DND-41 (cell line): ENCODE measurements at regions not wholly inside any gene's neighbourhood (a gene's known extent, or its start where the extent isn't known, plus 50 kb on each side); places are given as distances from the start of the nearest gene placed in this dataset.
"Not testable (repeated sequence)": the region's sequence is repeated elsewhere in the genome, so short reads cannot be mapped to it uniquely, and the experiment has no call there.

Experiments
- ATAC-seq: fragments of 200-7000 bp; cut with Tn5 transposase; 3 replicates; pipeline ENCODE4 v1.9.1; 2021; ENCODE audit warnings: low read depth; ENCODE audit not compliant: insufficient read depth
- DNase-seq: peaks from one replicate; pipeline ENCODE4 v3.0.0-alpha.2; 2020
- H2AFZ ChIP-seq: 2 replicates; pipeline ENCODE4 v1.6.0; 2012; ENCODE audit warnings: low read depth, low read length
- H3K27ac ChIP-seq: 2 replicates; pipeline ENCODE4 v1.5.1; 2012; ENCODE audit warnings: low read length, inconsistent platforms
- H3K27me3 ChIP-seq: fragments of 200-600 bp; sonication (generic); 2 replicates; pipeline ENCODE4 v1.6.0; 2012; ENCODE audit warnings: low read length, mild to moderate bottlenecking, inconsistent platforms; ENCODE audit not compliant: insufficient read depth, poor library complexity
- H3K36me3 ChIP-seq: 2 replicates; pipeline ENCODE4 v1.5.1; 2012; ENCODE audit warnings: low read length, inconsistent platforms; ENCODE audit not compliant: insufficient read depth
- H3K4me1 ChIP-seq: 2 replicates; pipeline ENCODE4 v1.5.1; 2012; ENCODE audit warnings: mild to moderate bottlenecking, low read length; ENCODE audit not compliant: insufficient read depth
- H3K4me2 ChIP-seq: 2 replicates; pipeline ENCODE4 v1.6.0; 2012; ENCODE audit warnings: mild to moderate bottlenecking, moderate library complexity, low read length, inconsistent platforms; ENCODE audit not compliant: insufficient read depth
- H3K4me3 ChIP-seq, 2 experiments: fragments of 200-600 bp in 1 of 2; shearing (Covaris generic) in 1 of 2; 2 replicates each; pipeline ENCODE4 v1.5.1; 2012 to 2016; ENCODE audit warnings: inconsistent platforms in 2 of 2, low read length in 2 of 2, mild to moderate bottlenecking in 2 of 2, low read depth in 1 of 2, moderate library complexity in 1 of 2
- H3K79me2 ChIP-seq: 2 replicates; pipeline ENCODE4 v1.6.0; 2012; ENCODE audit warnings: low read length, inconsistent platforms; ENCODE audit not compliant: insufficient read depth
- H3K9ac ChIP-seq: 2 replicates; pipeline ENCODE4 v1.6.0; 2012; ENCODE audit warnings: low read depth, mild to moderate bottlenecking, inconsistent platforms, low read length, moderate library complexity
- H3K9me3 ChIP-seq: 2 replicates; pipeline ENCODE4 v1.5.1; 2012; ENCODE audit warnings: low read length, moderate library complexity, mild to moderate bottlenecking, inconsistent platforms; ENCODE audit not compliant: insufficient read depth, severe bottlenecking
- H4K20me1 ChIP-seq: 2 replicates; pipeline ENCODE4 v1.6.0; 2012; ENCODE audit warnings: low read length; ENCODE audit not compliant: insufficient read depth
- EZH2 ChIP-seq: IDR thresholded peaks from 3 replicates; pipeline ENCODE4 v1.6.1; 2012; ENCODE audit warnings: borderline replicate concordance, low read depth, mild to moderate bottlenecking, moderate library complexity, low read length, inconsistent platforms; ENCODE audit not compliant: severe bottlenecking
- TF ChIP-seq, protein P1 (sequence below): IDR thresholded peaks from 2 replicates; pipeline ENCODE4 v1.5.1; 2012; ENCODE audit warnings: borderline replicate concordance, low read length, moderate library complexity, mild to moderate bottlenecking; ENCODE audit not compliant: poor library complexity, severe bottlenecking; ENCODE audit errors: extremely low read depth

DNA sequence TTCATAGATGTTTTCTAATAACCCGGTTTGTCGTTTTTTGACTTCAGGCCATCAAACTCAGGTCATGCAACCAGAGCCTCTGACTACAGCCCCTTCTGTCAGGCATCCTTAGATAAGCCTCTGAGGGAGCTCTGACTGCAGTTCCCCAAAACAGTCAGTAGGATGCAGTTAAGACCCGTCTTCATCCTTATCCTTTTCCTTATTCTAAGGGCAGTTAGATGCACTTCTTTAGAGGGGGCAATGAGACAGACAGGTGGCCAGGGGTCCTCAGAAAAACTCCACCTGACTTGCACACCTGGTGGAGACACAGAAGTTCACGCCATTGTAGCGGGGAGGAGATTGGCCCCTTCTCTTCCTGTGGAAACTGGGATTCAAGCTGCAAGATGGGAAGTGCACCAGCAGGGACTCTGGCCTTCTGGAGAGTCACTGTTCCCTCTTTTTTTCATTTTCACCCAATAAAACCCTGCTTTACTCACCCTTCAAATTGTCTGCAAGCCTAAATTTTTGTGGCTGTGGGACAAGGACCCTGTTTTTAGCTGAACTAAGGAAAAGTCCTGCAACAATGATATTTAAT is 104.8 kb upstream of the TFPI start:
- no peak for TF ChIP-seq EZH2
- TF ChIP-seq, protein P1, sequence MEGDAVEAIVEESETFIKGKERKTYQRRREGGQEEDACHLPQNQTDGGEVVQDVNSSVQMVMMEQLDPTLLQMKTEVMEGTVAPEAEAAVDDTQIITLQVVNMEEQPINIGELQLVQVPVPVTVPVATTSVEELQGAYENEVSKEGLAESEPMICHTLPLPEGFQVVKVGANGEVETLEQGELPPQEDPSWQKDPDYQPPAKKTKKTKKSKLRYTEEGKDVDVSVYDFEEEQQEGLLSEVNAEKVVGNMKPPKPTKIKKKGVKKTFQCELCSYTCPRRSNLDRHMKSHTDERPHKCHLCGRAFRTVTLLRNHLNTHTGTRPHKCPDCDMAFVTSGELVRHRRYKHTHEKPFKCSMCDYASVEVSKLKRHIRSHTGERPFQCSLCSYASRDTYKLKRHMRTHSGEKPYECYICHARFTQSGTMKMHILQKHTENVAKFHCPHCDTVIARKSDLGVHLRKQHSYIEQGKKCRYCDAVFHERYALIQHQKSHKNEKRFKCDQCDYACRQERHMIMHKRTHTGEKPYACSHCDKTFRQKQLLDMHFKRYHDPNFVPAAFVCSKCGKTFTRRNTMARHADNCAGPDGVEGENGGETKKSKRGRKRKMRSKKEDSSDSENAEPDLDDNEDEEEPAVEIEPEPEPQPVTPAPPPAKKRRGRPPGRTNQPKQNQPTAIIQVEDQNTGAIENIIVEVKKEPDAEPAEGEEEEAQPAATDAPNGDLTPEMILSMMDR, result no peak
- Histone ChIP-seq H3K9ac (no peak overlapping the region), H3K9me3 (no peaks in the 10 kb centered on the region), H3K4me2 (no peak overlapping the region), H4K20me1 (no peaks in the 10 kb centered on the region), H3K4me3 (no peak overlapping the region), H3K27ac (no peak overlapping the region), H3K36me3 (no peaks in the 10 kb centered on the region), H3K27me3 (no peaks in the 10 kb centered on the region), H3K79me2 (no peaks in the 10 kb centered on the region), H2AFZ (no peak overlapping the region), H3K4me1 (no peaks in the 10 kb centered on the region)
- DNase-seq (no peak), ATAC-seq (no peak)

DNA sequence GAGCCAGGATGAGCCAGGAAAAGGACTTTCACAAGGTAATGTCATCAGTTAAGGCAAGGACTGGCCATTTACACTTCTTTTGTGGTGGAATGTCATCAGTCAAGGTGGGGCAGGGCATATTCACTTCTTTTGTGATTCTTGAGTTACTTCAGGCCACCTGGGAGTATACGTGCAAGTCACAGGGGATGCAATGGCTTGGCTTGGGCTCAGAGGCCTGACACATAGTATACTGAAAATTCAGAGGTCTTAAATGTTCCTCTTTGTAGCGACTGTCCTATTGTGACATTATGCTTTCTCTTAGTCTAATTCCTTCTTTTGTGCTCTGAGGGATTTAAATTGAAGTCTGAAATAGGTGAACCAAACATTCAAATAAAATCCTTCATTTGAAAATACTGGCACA is 121.8 kb upstream of the TFPI start:
- H3K36me3 ChIP-seq, H3K9me3 ChIP-seq, H3K9ac ChIP-seq, DNase-seq, H4K20me1 ChIP-seq, H3K27me3 ChIP-seq, H3K4me1 ChIP-seq, H3K4me3 ChIP-seq, H2AFZ ChIP-seq, ATAC-seq, H3K79me2 ChIP-seq, H3K4me2 ChIP-seq, H3K27ac ChIP-seq: not testable (repeated sequence)

DNA sequence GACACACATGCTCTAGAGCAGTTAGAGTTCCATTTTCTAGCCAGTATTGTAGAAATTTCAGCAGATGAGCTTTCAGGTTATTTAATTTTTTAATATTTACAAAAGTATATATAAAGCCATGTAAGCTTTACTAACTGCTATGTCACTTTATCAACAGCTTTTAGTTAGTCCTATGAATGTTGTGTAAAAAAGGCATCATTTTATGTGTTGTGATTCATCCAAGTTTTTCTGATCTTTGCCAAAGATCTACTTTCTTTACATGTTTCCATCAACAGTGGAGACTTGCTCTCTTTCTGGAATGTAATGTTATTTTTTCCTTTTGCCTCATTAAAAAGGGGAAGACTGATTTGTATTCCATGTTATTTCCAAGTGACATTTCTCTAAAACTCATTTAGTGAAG is 125.2 kb upstream of the TFPI start:
- Histone ChIP-seq H4K20me1 (no peaks in the 10 kb centered on the region), H3K27ac (no peak overlapping the region)
- no peak for ATAC-seq

DNA sequence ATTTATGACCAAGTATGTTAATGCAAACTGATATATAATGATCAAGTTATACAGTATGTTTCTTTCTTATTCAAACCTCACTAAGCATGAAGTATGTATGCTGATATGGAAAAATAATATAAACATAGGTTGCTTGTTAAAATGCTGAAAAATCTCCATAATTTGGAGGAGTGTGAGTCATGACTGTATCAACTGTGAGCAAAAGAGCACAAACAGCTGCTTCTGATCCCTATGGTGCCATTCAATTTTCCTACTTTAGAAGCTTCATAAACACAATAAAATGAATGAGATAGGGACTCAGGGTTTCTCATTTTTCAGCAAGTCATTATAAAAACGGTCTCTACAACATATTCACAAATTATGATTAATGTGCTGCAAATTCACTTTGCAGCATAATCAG is 129.9 kb upstream of the TFPI start:
- no peaks in the 10 kb centered on the region for H3K9me3 ChIP-seq

More for the DNA sequence above, 125.2 kb upstream of the TFPI start:
- no peak overlapping the region for H3K4me3 ChIP-seq
- H3K9me3 ChIP-seq, result no peaks in the 10 kb centered on the region
- no peaks in the 10 kb centered on the region for H3K27me3 ChIP-seq
- no peaks in the 10 kb centered on the region for H3K79me2 ChIP-seq
- H2AFZ ChIP-seq, result no peak overlapping the region
- no peaks in the 10 kb centered on the region for H3K36me3 ChIP-seq
- no peak for DNase-seq
- H3K4me1 ChIP-seq, result no peaks in the 10 kb centered on the region
- no peak overlapping the region for H3K4me2 ChIP-seq
- TF ChIP-seq, protein P1, result no peak
- TF ChIP-seq EZH2, result no peak
- H3K9ac ChIP-seq, result no peak overlapping the region

More for the DNA sequence above, 129.9 kb upstream of the TFPI start:
- Histone ChIP-seq H3K4me2 (no peak overlapping the region), H3K4me1 (no peaks in the 10 kb centered on the region), H4K20me1 (no peaks in the 10 kb centered on the region), H3K36me3 (no peaks in the 10 kb centered on the region), H3K27me3 (no peaks in the 10 kb centered on the region), H3K27ac (no peak overlapping the region), H2AFZ (no peak overlapping the region), H3K79me2 (no peaks in the 10 kb centered on the region), H3K4me3 (no peak overlapping the region), H3K9ac (no peak overlapping the region)
- DNase-seq (no peak), ATAC-seq (no peak)
- TF ChIP-seq, protein P1, result no peak
- TF ChIP-seq EZH2, result no peak
